HAP-1 (cell line): ENCODE measurements at regions not wholly inside any gene's neighbourhood (a gene's known extent, or its start where the extent isn't known, plus 50 kb on each side); places are given as distances from the start of the nearest gene placed in this dataset.
A peak's percentile ranks its signal among the peaks of the same experiment; 100 is the strongest.

ENCODE experiments used
- DNase-seq, 2 experiments: peaks; one replicate each; pipeline ENCODE4 v3.0.0-alpha.2; 2016 to 2020; ENCODE audit warnings: low spot score in 2 of 2
- H3K27me3 ChIP-seq: fragments of 250-450 bp; sonication (Bioruptor Pico); 2 replicates; pipeline ENCODE4 v1.5.1; 2020; ENCODE audit warnings: low read depth, mild to moderate bottlenecking, moderate library complexity
- H3K36me3 ChIP-seq: fragments of 250-450 bp; sonication (Bioruptor Pico); replicated peaks from 2 replicates; pipeline ENCODE4 v1.5.1; 2020; ENCODE audit warnings: mild to moderate bottlenecking
- H3K4me1 ChIP-seq: fragments of 250-450 bp; sonication (Bioruptor Pico); 2 replicates; pipeline ENCODE4 v1.5.1; 2020; ENCODE audit warnings: mild to moderate bottlenecking
- H3K4me3 ChIP-seq: fragments of 250-450 bp; sonication (Bioruptor Pico); 2 replicates; pipeline ENCODE4 v1.5.1; 2020; ENCODE audit warnings: mild to moderate bottlenecking, moderate library complexity
- H3K9me3 ChIP-seq: fragments of 250-450 bp; sonication (Bioruptor Pico); 2 replicates; pipeline ENCODE4 v1.5.1; 2020; ENCODE audit warnings: mild to moderate bottlenecking, moderate library complexity
- in situ Hi-C: fragments of 300-500 bp; cut with MboI; formaldehyde crosslinking; loops from 3 replicates; pipeline ENCODE4 v1.14.3; 2020; ENCODE audit warnings: low sequenced_read_pairs, inconsistent platforms, mixed read lengths

GRCh38 chr20:4609511-4609910, 76.7 kb upstream of the PRNP start:
- Histone ChIP-seq H3K9me3 (no peaks in the 10 kb centered on the region), H3K4me1 (peaks cover 5% of the 10 kb centered on the region), H3K36me3 (no peaks in the 10 kb centered on the region), H3K4me3 (no peak overlapping the region), H3K27me3 (peaks cover 4% of the 10 kb centered on the region; the same call in 1 of the 2 replicates)
- no peak for DNase-seq
- in situ Hi-C loops, result loop anchor here (25.0 kb wide), 2 partner anchors 353 to 478 kb away; no protein-coding TSS in a partner anchor

- Histone ChIP-seq H3K9me3 (no peaks in the 10 kb centered on the region), H3K36me3 (no peaks in the 10 kb centered on the region), H3K4me3 (no peak overlapping the region), H3K27me3 (peaks cover 6% of the 10 kb centered on the region; the same call in 1 of the 2 replicates), H3K4me1 (peaks cover 6% of the 10 kb centered on the region)
- no peak for DNase-seq
- in situ Hi-C loops, result loop anchor here (25.0 kb wide), 2 partner anchors 353 to 478 kb away; no protein-coding TSS in a partner anchor
Measured at GRCh38 chr20:4608861-4609260, 77.4 kb upstream of the PRNP start.

- in situ Hi-C loops, result loop anchor here (25.0 kb wide), 2 partner anchors 355 to 480 kb away; no protein-coding TSS in a partner anchor
- H3K36me3 ChIP-seq, result no peaks in the 10 kb centered on the region
- no peak overlapping the region for H3K4me3 ChIP-seq
- peaks cover 21% of the 10 kb centered on the region for H3K27me3 ChIP-seq
- H3K9me3 ChIP-seq, result no peaks in the 10 kb centered on the region
- peak; percentile 72 to 76 for DNase-seq
- H3K4me1 ChIP-seq, result peaks cover 6% of the 10 kb centered on the region
Measured at GRCh38 chr20:4607287-4607713, 79.0 kb upstream of the PRNP start.

GRCh38 chr20:4606051-4606450, 80.2 kb upstream of the PRNP start:
- no peak overlapping the region for H3K4me3 ChIP-seq
- in situ Hi-C loops, result loop anchor here (25.0 kb wide), 2 partner anchors 356 to 481 kb away; no protein-coding TSS in a partner anchor
- no peak for DNase-seq

GRCh38 chr20:4605166-4605565, 81.1 kb upstream of the PRNP start:
- in situ Hi-C loops, result loop anchor here (25.0 kb wide), 2 partner anchors 357 to 482 kb away; no protein-coding TSS in a partner anchor
- DNase-seq, result no peak

More at GRCh38 chr20:4606051-4606450, 80.2 kb upstream of the PRNP start:
- Histone ChIP-seq H3K9me3 (no peaks in the 10 kb centered on the region), H3K4me1 (peaks cover 6% of the 10 kb centered on the region), H3K27me3 (peaks cover 30% of the 10 kb centered on the region), H3K36me3 (no peaks in the 10 kb centered on the region)

GRCh38 chr20:4604580-4604979, 81.7 kb upstream of the PRNP start:
- DNase-seq, result peak in 1 of 2 experiments; percentile 35
- Histone ChIP-seq H3K36me3 (no peaks in the 10 kb centered on the region), H3K4me1 (peaks cover 6% of the 10 kb centered on the region), H3K9me3 (no peaks in the 10 kb centered on the region), H3K27me3 (peaks cover 41% of the 10 kb centered on the region), H3K4me3 (no peak overlapping the region)
- in situ Hi-C loops, result loop anchor here (25.0 kb wide), 2 partner anchors 358 to 483 kb away; no protein-coding TSS in a partner anchor

More at GRCh38 chr20:4605166-4605565, 81.1 kb upstream of the PRNP start:
- Histone ChIP-seq H3K27me3 (peaks cover 38% of the 10 kb centered on the region), H3K9me3 (no peaks in the 10 kb centered on the region), H3K4me1 (peaks cover 6% of the 10 kb centered on the region), H3K4me3 (no peak overlapping the region), H3K36me3 (no peaks in the 10 kb centered on the region)

- in situ Hi-C loops, result loop anchor here (25.0 kb wide), 2 partner anchors 359 to 484 kb away; no protein-coding TSS in a partner anchor
- no peak for DNase-seq
- Histone ChIP-seq H3K27me3 (peaks cover 41% of the 10 kb centered on the region), H3K9me3 (no peaks in the 10 kb centered on the region), H3K4me3 (no peak overlapping the region), H3K4me1 (peaks cover 6% of the 10 kb centered on the region), H3K36me3 (no peaks in the 10 kb centered on the region)
Measured at GRCh38 chr20:4603724-4604123, 82.5 kb upstream of the PRNP start.

- H3K9me3 ChIP-seq, result no peaks in the 10 kb centered on the region
Measured at GRCh38 chr20:4602297-4602631, 84.0 kb upstream of the PRNP start.

GRCh38 chr20:4601630-4602296, 84.5 kb upstream of the PRNP start:
- Histone ChIP-seq H3K9me3 (no peaks in the 10 kb centered on the region), H3K4me1 (peaks cover 6% of the 10 kb centered on the region), H3K27me3 (peaks cover 47% of the 10 kb centered on the region), H3K4me3 (no peak overlapping the region), H3K36me3 (no peaks in the 10 kb centered on the region)
- in situ Hi-C loops, result loop anchor here (25.0 kb wide), 2 partner anchors 361 to 486 kb away; no protein-coding TSS in a partner anchor
- DNase-seq, result no peak

More at GRCh38 chr20:4602297-4602631, 84.0 kb upstream of the PRNP start:
- Histone ChIP-seq H3K27me3 (peaks cover 42% of the 10 kb centered on the region), H3K4me3 (no peak overlapping the region), H3K36me3 (no peaks in the 10 kb centered on the region), H3K4me1 (peaks cover 6% of the 10 kb centered on the region)
- in situ Hi-C loops, result loop anchor here (25.0 kb wide), 2 partner anchors 360 to 485 kb away; no protein-coding TSS in a partner anchor
- DNase-seq, result no peak

GRCh38 chr20:4600308-4601014, 85.8 kb upstream of the PRNP start:
- H3K4me3 ChIP-seq, result no peak overlapping the region
- DNase-seq, result no peak
- peaks cover 49% of the 10 kb centered on the region for H3K27me3 ChIP-seq
- H3K9me3 ChIP-seq, result no peaks in the 10 kb centered on the region
- peaks cover 6% of the 10 kb centered on the region for H3K4me1 ChIP-seq
- no peaks in the 10 kb centered on the region for H3K36me3 ChIP-seq
- in situ Hi-C loops, result loop anchor here (25.0 kb wide), 2 partner anchors 362 to 487 kb away; no protein-coding TSS in a partner anchor

GRCh38 chr20:4597215-4597614, 89.0 kb upstream of the PRNP start:
- in situ Hi-C loops, result loop anchor here (10.0 kb wide), 1 partner anchor 482 kb away; no protein-coding TSS in a partner anchor
- peaks cover 38% of the 10 kb centered on the region for H3K27me3 ChIP-seq
- H3K4me1 ChIP-seq, result no peaks in the 10 kb centered on the region

GRCh38 chr20:4593149-4593525, 93.1 kb upstream of the PRNP start:
- H3K9me3 ChIP-seq, result no peaks in the 10 kb centered on the region
- DNase-seq, result no peak
- no peak overlapping the region for H3K4me3 ChIP-seq
- no peaks in the 10 kb centered on the region for H3K4me1 ChIP-seq
- peaks cover 21% of the 10 kb centered on the region for H3K27me3 ChIP-seq
- no peaks in the 10 kb centered on the region for H3K36me3 ChIP-seq
- in situ Hi-C loops, result loop anchor here (10.0 kb wide), 1 partner anchor 478 kb away; no protein-coding TSS in a partner anchor

More at GRCh38 chr20:4597215-4597614, 89.0 kb upstream of the PRNP start:
- H3K9me3 ChIP-seq, result no peaks in the 10 kb centered on the region
- H3K36me3 ChIP-seq, result no peaks in the 10 kb centered on the region
- H3K4me3 ChIP-seq, result no peak overlapping the region
- DNase-seq, result no peak

- H3K4me3 ChIP-seq, result peak overlapping the region; percentile 22
- DNase-seq, result peak; percentile 22 to 75
- H3K9me3 ChIP-seq, result no peaks in the 10 kb centered on the region
- no peaks in the 10 kb centered on the region for H3K4me1 ChIP-seq
- H3K36me3 ChIP-seq, result no peaks in the 10 kb centered on the region
- in situ Hi-C loops, result loop anchor here (10.0 kb wide), 1 partner anchor 478 kb away; no protein-coding TSS in a partner anchor
- H3K27me3 ChIP-seq, result peaks cover 21% of the 10 kb centered on the region
Measured at GRCh38 chr20:4592316-4593148, 93.7 kb upstream of the PRNP start.
